ENCODE measurements at regions not wholly inside any gene's neighbourhood (a gene's known extent, or its start where the extent isn't known, plus 50 kb on each side); places are given as distances from the start of the nearest gene placed in this dataset.
A peak's percentile ranks its signal among the peaks of the same experiment; 100 is the strongest.

- Histone ChIP-seq H3K27ac (no peak overlapping the region), H3K4me1 (no peaks in the 10 kb centered on the region), H2AFZ (no peak overlapping the region), H3K9ac (no peak overlapping the region), H3K9me3 (ENCODE audit: control insufficient read depth, low read length) (no peaks in the 10 kb centered on the region), H3K4me2 (ENCODE audit: low read length) (no peak overlapping the region), H3K79me2 (no peaks in the 10 kb centered on the region), H3K4me3 (ENCODE audit: low read depth, low read length) (no peak overlapping the region), H3K27me3 (ENCODE audit: control insufficient read depth, insufficient read depth, low read length) (no peaks in the 10 kb centered on the region), H3K36me3 (ENCODE audit: control insufficient read depth, insufficient read depth, low read length) (no peaks in the 10 kb centered on the region)
- TF ChIP-seq CTCF (IDR thresholded peaks at IDR 0.05) = peak; percentile 60
These were observed 129.7 kb downstream of the SAMD9 start for GRCh38 chr7:92988051-92988450.

GRCh38 chr7:92987538-92987937 is 130.2 kb downstream of the SAMD9 start:
- Histone ChIP-seq H3K9ac (no peak overlapping the region), H3K27me3 (ENCODE audit: control insufficient read depth, insufficient read depth, low read length) (no peaks in the 10 kb centered on the region), H3K36me3 (ENCODE audit: control insufficient read depth, insufficient read depth, low read length) (no peaks in the 10 kb centered on the region), H3K4me3 (ENCODE audit: low read depth, low read length) (no peak overlapping the region), H3K9me3 (ENCODE audit: control insufficient read depth, low read length) (no peaks in the 10 kb centered on the region), H3K79me2 (no peaks in the 10 kb centered on the region), H2AFZ (no peak overlapping the region), H3K4me1 (no peaks in the 10 kb centered on the region), H3K4me2 (ENCODE audit: low read length) (no peak overlapping the region), H3K27ac (no peak overlapping the region)
- TF ChIP-seq CTCF (IDR thresholded peaks at IDR 0.05) = no peak

GRCh38 chr7:92987095-92987494 is 130.7 kb downstream of the SAMD9 start:
- TF ChIP-seq CTCF (IDR thresholded peaks at IDR 0.05) = no peak
- H3K27me3 ChIP-seq (ENCODE audit: control insufficient read depth, insufficient read depth, low read length) = no peaks in the 10 kb centered on the region
- H3K9ac ChIP-seq = no peak overlapping the region
- no peak overlapping the region for H2AFZ ChIP-seq
- H3K4me1 ChIP-seq = no peaks in the 10 kb centered on the region
- H3K36me3 ChIP-seq (ENCODE audit: control insufficient read depth, insufficient read depth, low read length) = no peaks in the 10 kb centered on the region
- no peaks in the 10 kb centered on the region for H3K79me2 ChIP-seq
- no peak overlapping the region for H3K4me3 ChIP-seq (ENCODE audit: low read depth, low read length)
- H3K9me3 ChIP-seq (ENCODE audit: control insufficient read depth, low read length) = no peaks in the 10 kb centered on the region
- H3K4me2 ChIP-seq (ENCODE audit: low read length) = no peak overlapping the region
- H3K27ac ChIP-seq = no peak overlapping the region

- H3K4me2 ChIP-seq (ENCODE audit: low read length) = no peak overlapping the region
- H3K4me3 ChIP-seq (ENCODE audit: low read depth, low read length) = no peak overlapping the region
- no peaks in the 10 kb centered on the region for H3K4me1 ChIP-seq
- no peak overlapping the region for H2AFZ ChIP-seq
- no peak for TF ChIP-seq CTCF (IDR thresholded peaks at IDR 0.05)
- no peaks in the 10 kb centered on the region for H3K36me3 ChIP-seq (ENCODE audit: control insufficient read depth, insufficient read depth, low read length)
- H3K9ac ChIP-seq = no peak overlapping the region
- H3K27me3 ChIP-seq (ENCODE audit: control insufficient read depth, insufficient read depth, low read length) = no peaks in the 10 kb centered on the region
- H3K79me2 ChIP-seq = no peaks in the 10 kb centered on the region
- H3K9me3 ChIP-seq (ENCODE audit: control insufficient read depth, low read length) = no peaks in the 10 kb centered on the region
- H3K27ac ChIP-seq = no peak overlapping the region
These were observed 134.9 kb downstream of the SAMD9 start for GRCh38 chr7:92982928-92983327.

DNA sequence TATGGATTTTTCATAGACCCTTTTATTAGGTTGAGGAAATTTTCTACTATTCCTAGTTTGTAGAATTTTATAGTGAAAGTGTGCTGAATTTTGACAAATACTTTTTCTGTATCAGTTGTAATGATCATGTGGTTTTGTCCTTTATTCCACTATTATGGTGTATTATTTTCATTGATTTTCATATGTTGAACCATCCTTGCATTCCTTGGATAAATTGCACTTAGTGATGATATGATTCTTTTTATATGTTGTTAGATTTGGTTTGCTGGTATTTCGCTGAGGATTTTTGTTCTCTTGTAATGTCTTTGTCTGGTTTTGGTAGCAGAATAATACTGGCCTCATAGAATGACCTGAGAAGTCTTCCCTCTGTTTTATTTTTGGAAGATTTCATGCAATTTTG is 140.6 kb upstream of the CDK6 start:
- H3K9ac ChIP-seq = no peak overlapping the region
- H3K36me3 ChIP-seq (ENCODE audit: control insufficient read depth, insufficient read depth, low read length) = no peaks in the 10 kb centered on the region
- H3K27ac ChIP-seq = no peak overlapping the region
- H3K27me3 ChIP-seq (ENCODE audit: control insufficient read depth, insufficient read depth, low read length) = no peaks in the 10 kb centered on the region
- no peaks in the 10 kb centered on the region for H3K4me1 ChIP-seq
- H3K9me3 ChIP-seq (ENCODE audit: control insufficient read depth, low read length) = no peaks in the 10 kb centered on the region
- H3K79me2 ChIP-seq = no peaks in the 10 kb centered on the region
- no peak overlapping the region for H3K4me2 ChIP-seq (ENCODE audit: low read length)
- no peak overlapping the region for H3K4me3 ChIP-seq (ENCODE audit: low read depth, low read length)
- H2AFZ ChIP-seq = no peak overlapping the region
- no peak for TF ChIP-seq CTCF (IDR thresholded peaks at IDR 0.05)
